ENCODE measurements at regions not wholly inside any gene's neighbourhood (a gene's known extent, or its start where the extent isn't known, plus 50 kb on each side); places are given as distances from the start of the nearest gene placed in this dataset.

DNA sequence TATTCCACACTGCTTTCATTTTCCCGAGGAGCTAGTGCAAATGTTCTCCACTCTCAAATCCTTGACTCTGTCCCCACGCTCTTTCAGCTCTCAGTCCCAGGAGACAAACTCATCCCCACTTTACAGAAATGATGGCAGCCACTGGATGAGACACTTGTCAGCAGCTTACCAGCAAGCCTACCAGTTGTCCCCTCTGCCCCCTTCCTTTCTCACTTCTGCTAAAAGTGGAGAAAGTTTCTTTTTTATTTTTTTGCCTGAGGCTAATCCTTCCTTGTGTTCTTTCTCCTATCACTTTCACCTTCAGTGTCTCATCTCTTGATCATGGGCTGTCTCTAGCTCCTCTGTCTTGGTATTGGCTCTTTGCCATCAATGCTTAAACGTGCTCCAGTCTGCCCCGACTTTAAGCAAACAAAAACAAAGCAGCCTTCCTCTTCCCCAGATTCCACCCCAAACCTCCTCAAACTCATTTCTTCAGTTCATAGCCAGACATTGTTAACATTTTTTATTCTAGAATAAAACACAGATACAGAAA is 64.5 kb downstream of the TTC32 start:
- no TSS peak for BruUV-seq (replicated peaks)
- FAIRE-seq: no peak
- ATAC-seq: no peak

More for the DNA sequence above, 64.5 kb downstream of the TTC32 start:
- no peak for DNase-seq (ENCODE audit: low spot score)
- Histone ChIP-seq H3K36me3 (replicated peaks in 1 of 2; ENCODE audit: control insufficient read depth in 1 of 2, insufficient read depth in 2 of 2, low read length in 2 of 2) (no peaks in the 10 kb centered on the region), H3K27ac (ENCODE audit: extremely low read length, insufficient read depth, low read length) (no peak overlapping the region), H3K4me1 (ENCODE audit: insufficient read depth, low read length) (no peaks in the 10 kb centered on the region), H2AFZ (ENCODE audit: low read length) (no peak overlapping the region), H3K9ac (ENCODE audit: insufficient read depth, low read depth, low read length) (no peak overlapping the region), H3K4me2 (ENCODE audit: low read depth, low read length) (no peak overlapping the region), H3K9me3 (ENCODE audit: low read length) (no peaks in the 10 kb centered on the region), H3K79me2 (ENCODE audit: insufficient read depth, low read length) (no peaks in the 10 kb centered on the region), H4K20me1 (ENCODE audit: insufficient read depth, low read length) (no peaks in the 10 kb centered on the region), H3K27me3 (ENCODE audit: control insufficient read depth in 1 of 2, insufficient read depth in 2 of 2, low read length in 2 of 2) (peaks cover 0 to 16% of the 10 kb centered on the region in 2 experiments; a peak in 2 of 5 replicates), H3K4me3 (replicated peaks in 1 of 3; ENCODE audit: insufficient read depth in 1 of 3, low read depth in 2 of 3, low read length in 3 of 3) (no peak overlapping the region)
- in situ Hi-C loops (cut with HindIII; ENCODE audit: extremely low pct_ligation_motif_present, low pct_unique_long_range_greater_than_20kb): no loop called here
- intact Hi-C loops (cut with micrococcal nuclease; ENCODE audit: unreplicated experiment): no loop called here
- POLR2A ChIA-PET: no interaction called here
- 14% methylated on average over 4 of the region's 4 CpGs for WGBS (ENCODE audit: low lambda C conversion rate)
- TF ChIP-seq, protein P1, sequence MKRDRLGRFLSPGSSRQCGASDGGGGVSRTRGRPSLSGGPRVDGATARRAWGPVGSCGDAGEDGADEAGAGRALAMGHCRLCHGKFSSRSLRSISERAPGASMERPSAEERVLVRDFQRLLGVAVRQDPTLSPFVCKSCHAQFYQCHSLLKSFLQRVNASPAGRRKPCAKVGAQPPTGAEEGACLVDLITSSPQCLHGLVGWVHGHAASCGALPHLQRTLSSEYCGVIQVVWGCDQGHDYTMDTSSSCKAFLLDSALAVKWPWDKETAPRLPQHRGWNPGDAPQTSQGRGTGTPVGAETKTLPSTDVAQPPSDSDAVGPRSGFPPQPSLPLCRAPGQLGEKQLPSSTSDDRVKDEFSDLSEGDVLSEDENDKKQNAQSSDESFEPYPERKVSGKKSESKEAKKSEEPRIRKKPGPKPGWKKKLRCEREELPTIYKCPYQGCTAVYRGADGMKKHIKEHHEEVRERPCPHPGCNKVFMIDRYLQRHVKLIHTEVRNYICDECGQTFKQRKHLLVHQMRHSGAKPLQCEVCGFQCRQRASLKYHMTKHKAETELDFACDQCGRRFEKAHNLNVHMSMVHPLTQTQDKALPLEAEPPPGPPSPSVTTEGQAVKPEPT (CRISPR knock-in tag; IDR thresholded peaks at IDR 0.05; ENCODE audit: low read depth): no peak
- TF ChIP-seq POGZ (CRISPR knock-in tag; IDR thresholded peaks at IDR 0.05) (no peak), ZNF777 (CRISPR knock-in tag; IDR thresholded peaks at IDR 0.05) (no peak), ARID2 (CRISPR knock-in tag; IDR thresholded peaks at IDR 0.05; ENCODE audit: borderline replicate concordance) (no peak), DPF2 (CRISPR knock-in tag; IDR thresholded peaks at IDR 0.05; ENCODE audit: borderline replicate concordance, low read depth) (no peak)
- TF ChIP-seq, protein P2, sequence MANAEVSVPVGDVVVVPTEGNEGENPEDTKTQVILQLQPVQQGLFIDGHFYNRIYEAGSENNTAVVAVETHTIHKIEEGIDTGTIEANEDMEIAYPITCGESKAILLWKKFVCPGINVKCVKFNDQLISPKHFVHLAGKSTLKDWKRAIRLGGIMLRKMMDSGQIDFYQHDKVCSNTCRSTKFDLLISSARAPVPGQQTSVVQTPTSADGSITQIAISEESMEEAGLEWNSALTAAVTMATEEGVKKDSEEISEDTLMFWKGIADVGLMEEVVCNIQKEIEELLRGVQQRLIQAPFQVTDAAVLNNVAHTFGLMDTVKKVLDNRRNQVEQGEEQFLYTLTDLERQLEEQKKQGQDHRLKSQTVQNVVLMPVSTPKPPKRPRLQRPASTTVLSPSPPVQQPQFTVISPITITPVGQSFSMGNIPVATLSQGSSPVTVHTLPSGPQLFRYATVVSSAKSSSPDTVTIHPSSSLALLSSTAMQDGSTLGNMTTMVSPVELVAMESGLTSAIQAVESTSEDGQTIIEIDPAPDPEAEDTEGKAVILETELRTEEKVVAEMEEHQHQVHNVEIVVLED (CRISPR knock-in tag; IDR thresholded peaks at IDR 0.05; ENCODE audit: borderline replicate concordance): no peak
- CTCF ChIA-PET (ENCODE audit: low intra/inter-chr PET ratio, low total read pairs): no interaction called here

Data from HepG2 (cell line).